ENCODE measurements at regions not wholly inside any gene's neighbourhood (a gene's known extent, or its start where the extent isn't known, plus 50 kb on each side); places are given as distances from the start of the nearest gene placed in this dataset.

DNA sequence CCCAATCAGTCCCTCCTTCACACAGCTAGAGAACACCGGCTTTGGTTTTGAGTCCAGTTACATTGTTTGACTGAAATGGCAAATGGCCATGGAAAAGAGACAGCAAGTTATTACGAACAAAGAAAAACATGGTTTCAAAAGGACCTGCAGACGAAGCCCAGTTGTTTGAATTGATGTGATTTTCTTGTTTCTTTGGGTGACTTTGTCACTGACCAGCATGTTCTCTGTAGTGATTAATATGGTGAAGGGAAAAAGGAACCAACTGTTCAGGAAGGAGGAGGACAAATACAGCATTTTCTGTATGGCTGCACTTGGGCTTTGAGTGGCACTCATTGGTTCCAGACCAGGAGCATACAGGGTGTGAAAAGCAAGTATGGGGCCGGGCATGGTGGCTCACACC, 217.4 kb upstream of the TPM1 start:
- no peak for DNase-seq (ENCODE audit: low read depth, low spot score)
- in situ Hi-C loops (cut with HindIII; ENCODE audit: low sequenced_read_pairs): no loop called here
- H3K4me3 ChIP-seq (ENCODE audit: low read depth, low read length): no peak overlapping the region
- TF ChIP-seq, protein P1, sequence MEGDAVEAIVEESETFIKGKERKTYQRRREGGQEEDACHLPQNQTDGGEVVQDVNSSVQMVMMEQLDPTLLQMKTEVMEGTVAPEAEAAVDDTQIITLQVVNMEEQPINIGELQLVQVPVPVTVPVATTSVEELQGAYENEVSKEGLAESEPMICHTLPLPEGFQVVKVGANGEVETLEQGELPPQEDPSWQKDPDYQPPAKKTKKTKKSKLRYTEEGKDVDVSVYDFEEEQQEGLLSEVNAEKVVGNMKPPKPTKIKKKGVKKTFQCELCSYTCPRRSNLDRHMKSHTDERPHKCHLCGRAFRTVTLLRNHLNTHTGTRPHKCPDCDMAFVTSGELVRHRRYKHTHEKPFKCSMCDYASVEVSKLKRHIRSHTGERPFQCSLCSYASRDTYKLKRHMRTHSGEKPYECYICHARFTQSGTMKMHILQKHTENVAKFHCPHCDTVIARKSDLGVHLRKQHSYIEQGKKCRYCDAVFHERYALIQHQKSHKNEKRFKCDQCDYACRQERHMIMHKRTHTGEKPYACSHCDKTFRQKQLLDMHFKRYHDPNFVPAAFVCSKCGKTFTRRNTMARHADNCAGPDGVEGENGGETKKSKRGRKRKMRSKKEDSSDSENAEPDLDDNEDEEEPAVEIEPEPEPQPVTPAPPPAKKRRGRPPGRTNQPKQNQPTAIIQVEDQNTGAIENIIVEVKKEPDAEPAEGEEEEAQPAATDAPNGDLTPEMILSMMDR (IDR thresholded peaks at IDR 0.05; ENCODE audit: low read depth, low read length): no peak

DNA sequence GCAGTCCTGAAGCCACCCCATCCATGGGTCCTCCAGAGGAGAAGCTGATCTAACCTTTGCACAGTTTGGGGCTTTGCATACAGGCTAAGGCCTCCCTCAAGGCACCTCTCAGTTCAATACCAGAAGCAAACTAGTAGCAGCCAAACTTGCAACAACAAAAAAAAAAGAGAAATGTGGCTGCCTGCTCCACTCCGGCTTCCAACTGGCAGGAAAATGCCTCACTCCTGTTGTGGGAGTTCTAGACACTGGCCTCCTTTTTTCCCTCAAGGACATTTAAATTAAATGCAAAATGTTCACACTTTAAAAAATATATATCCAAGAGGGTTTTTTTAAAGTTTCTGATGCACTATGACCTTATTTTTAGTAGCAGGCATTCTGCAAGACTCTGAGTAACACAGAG, 216.0 kb upstream of the TPM1 start:
- TF ChIP-seq, protein P1 (IDR thresholded peaks at IDR 0.05; ENCODE audit: low read depth, low read length): no peak
- in situ Hi-C loops (cut with HindIII; ENCODE audit: low sequenced_read_pairs): no loop called here
- H3K4me3 ChIP-seq (ENCODE audit: low read depth, low read length): no peak overlapping the region
- no peak for DNase-seq (ENCODE audit: low read depth, low spot score)

DNA sequence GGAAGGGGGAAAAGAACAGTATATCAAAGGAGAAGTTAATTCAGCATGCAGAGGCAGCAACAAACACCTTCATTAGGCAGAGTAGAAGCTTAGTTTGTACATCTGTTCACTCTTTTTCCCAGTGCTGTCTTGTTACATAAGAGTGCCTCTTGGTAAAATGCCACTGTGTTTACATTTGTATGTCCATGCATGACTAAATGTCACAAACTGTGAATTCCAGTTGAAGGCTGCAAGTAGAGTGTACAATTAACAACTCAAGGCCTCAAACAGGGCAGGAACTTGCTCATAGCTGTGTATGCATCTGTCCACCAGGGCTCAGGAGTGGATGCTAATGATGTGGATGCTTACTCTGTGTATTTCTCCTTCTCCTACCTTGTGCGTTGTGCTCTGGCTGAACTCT, 214.2 kb upstream of the TPM1 start:
- no peak overlapping the region for H3K4me3 ChIP-seq (ENCODE audit: low read depth, low read length)
- in situ Hi-C loops (cut with HindIII; ENCODE audit: low sequenced_read_pairs): no loop called here
- TF ChIP-seq, protein P1 (IDR thresholded peaks at IDR 0.05; ENCODE audit: low read depth, low read length): no peak
- DNase-seq (ENCODE audit: low read depth, low spot score): no peak

DNA sequence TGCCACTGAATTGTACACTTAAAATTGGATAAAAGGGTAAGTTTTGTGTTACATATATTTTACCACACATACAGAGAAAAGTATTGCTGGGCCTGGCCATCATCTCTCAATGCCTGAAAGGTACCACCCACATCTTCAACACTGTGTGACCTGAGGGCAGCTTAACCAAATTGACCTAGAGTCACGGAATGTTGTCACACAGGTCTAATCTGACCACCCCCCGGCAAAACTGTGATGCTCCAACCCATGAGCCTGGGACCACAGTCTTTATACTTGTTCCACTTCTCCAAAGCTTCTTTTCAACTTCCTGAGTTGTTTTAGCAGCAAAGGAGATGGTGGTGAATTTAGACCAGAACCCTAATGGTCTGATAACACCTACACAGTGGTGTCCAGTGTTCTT, 210.3 kb upstream of the TPM1 start:
- in situ Hi-C loops (cut with HindIII; ENCODE audit: low sequenced_read_pairs): no loop called here
- no peak overlapping the region for H3K4me3 ChIP-seq (ENCODE audit: low read depth, low read length)
- DNase-seq (ENCODE audit: low read depth, low spot score): no peak
- TF ChIP-seq, protein P1 (IDR thresholded peaks at IDR 0.05; ENCODE audit: low read depth, low read length): no peak

DNA sequence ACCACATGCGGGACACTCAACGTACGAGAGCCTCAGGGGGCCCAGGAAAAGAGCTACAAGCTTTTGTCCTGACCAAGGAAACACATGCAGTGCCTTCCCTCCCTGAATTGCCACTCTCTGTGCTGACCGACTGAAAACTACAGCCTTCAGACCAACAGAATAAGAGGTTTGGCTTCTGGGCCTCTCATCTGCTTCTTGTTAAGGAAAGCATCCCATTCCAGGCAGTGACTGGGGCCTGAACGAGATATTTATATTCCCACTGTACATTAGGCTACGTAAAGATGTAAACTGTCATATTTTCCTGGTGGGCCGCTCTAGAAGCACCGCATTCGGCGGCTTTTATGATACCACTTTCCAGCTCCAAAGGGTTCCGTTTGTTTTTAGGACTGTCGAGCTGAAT, 208.9 kb upstream of the TPM1 start:
- no peak overlapping the region for H3K4me3 ChIP-seq (ENCODE audit: low read depth, low read length)
- in situ Hi-C loops (cut with HindIII; ENCODE audit: low sequenced_read_pairs): no loop called here
- no peak for DNase-seq (ENCODE audit: low read depth, low spot score)
- TF ChIP-seq, protein P1 (IDR thresholded peaks at IDR 0.05; ENCODE audit: low read depth, low read length): no peak

DNA sequence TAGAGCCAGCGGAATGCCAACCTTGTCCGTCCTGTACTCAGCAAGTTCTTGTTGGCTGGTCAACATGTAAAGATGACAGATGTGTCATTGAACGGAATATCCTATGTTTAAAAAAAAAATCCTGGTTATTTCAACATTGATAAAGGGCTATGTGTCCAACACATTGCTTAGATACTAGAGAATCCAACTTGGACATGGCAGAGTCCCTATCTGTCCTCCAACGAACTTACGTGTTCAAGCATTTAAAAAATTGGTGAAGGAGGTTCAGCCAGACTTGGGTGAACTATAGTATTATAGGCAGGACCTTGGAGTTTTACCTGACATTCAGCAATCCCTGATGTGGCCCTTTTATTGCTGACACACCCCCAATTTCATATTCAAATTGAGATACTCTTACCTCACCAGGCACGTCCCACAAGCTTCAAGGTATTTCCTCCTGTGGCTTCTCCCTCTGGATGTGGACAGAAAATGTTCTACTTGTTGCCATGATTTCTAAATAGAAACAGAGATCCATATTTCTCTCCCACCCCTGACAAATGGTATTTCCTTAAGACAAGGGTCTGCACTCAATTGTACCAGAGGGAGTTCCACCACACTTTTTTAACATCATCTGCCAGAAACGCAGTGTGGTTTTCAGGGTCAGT, 207.7 kb upstream of the TPM1 start:
- no peak for DNase-seq (ENCODE audit: low read depth, low spot score)
- in situ Hi-C loops (cut with HindIII; ENCODE audit: low sequenced_read_pairs): no loop called here

More for the DNA sequence above, 207.7 kb upstream of the TPM1 start:
- H3K4me3 ChIP-seq (ENCODE audit: low read depth, low read length): no peak overlapping the region
- TF ChIP-seq, protein P1 (IDR thresholded peaks at IDR 0.05; ENCODE audit: low read depth, low read length): no peak

All from astrocyte of the spinal cord (primary cell).